Activated T-cell treated with anti-CD3 and anti-CD28 coated beads, Interleukin-2, amount 50 U/mL, for 4 hours (primary cell): ENCODE measurements at regions not wholly inside any gene's neighbourhood (a gene's known extent, or its start where the extent isn't known, plus 50 kb on each side); places are given as distances from the start of the nearest gene placed in this dataset.
"Not testable (repeated sequence)": the region's sequence is repeated elsewhere in the genome, so short reads cannot be mapped to it uniquely, and the experiment has no call there.

ENCODE experiments used
- ATAC-seq, 2 donors: fragments of 200-7000 bp; cut with Tn5 transposase; one replicate each; pipeline ENCODE4 v1.10.0; 2021
- DNase-seq: peaks from one replicate; pipeline ENCODE4 v3.0.0-alpha.2; 2020
- H3K27me3 Mint-ChIP-seq: one replicate; pipeline ENCODE4 v1.8.0; 2021; ENCODE audit warnings: low read depth, mixed read lengths
- H3K36me3 Mint-ChIP-seq: one replicate; pipeline ENCODE4 v1.8.0; 2022; ENCODE audit warnings: mixed read lengths; ENCODE audit not compliant: insufficient read depth
- H3K4me1 Mint-ChIP-seq: one replicate; pipeline ENCODE4 v1.8.0; 2021; ENCODE audit warnings: low read depth, mixed read lengths
- H3K4me3 Mint-ChIP-seq: one replicate; pipeline ENCODE4 v1.8.0; 2021; ENCODE audit warnings: mild to moderate bottlenecking, moderate library complexity, mixed read lengths
- H3K9me3 Mint-ChIP-seq: one replicate; pipeline ENCODE4 v1.8.0; 2021; ENCODE audit warnings: mixed read lengths

DNA sequence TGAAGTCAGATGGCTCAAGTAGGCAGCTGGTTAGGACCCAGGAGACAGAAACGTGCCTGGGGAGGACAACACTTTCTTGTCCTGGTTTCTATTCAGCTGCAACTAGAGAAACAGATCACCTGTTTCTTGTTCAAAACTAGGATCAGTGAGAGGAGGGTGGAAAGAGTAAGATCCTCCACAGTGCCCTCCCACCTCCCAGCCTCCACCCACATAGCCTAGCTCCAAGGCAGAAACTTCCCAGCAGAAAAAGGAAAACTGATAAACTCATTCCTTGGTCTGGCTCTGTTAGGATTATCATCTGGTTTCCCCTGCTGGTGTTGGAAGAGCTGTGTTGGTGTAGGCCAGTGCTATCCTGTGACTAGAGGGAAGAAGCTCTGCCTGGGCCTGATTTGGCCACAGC is 943.8 kb upstream of the DEFB115 start:
- not testable (repeated sequence) for H3K4me1 Mint-ChIP-seq, ATAC-seq, H3K9me3 Mint-ChIP-seq, H3K36me3 Mint-ChIP-seq, DNase-seq, H3K4me3 Mint-ChIP-seq
- peaks cover 20% of the 10 kb centered on the region for H3K27me3 Mint-ChIP-seq

DNA sequence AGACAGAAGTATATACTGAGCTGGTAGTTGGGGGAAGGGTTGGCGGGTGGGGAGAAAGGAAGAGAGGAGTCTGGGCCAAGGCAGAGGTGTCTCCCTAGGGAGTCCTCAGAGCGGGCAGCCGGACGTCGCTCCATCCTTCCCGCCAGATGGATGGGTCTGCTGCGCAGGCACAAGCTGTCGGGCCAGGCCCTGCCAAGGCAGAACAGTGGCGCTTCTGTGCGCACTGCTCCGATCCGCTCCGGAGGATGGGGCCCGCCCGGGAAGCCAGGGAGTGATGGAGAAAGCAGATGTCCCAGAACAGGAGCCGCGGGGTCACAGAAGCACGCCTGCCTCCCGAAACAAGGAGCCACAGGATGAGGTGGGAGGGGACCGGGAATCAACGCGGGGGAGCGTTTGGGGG is 941.4 kb upstream of the DEFB115 start:
- H3K4me3 Mint-ChIP-seq = not testable (repeated sequence)

DNA sequence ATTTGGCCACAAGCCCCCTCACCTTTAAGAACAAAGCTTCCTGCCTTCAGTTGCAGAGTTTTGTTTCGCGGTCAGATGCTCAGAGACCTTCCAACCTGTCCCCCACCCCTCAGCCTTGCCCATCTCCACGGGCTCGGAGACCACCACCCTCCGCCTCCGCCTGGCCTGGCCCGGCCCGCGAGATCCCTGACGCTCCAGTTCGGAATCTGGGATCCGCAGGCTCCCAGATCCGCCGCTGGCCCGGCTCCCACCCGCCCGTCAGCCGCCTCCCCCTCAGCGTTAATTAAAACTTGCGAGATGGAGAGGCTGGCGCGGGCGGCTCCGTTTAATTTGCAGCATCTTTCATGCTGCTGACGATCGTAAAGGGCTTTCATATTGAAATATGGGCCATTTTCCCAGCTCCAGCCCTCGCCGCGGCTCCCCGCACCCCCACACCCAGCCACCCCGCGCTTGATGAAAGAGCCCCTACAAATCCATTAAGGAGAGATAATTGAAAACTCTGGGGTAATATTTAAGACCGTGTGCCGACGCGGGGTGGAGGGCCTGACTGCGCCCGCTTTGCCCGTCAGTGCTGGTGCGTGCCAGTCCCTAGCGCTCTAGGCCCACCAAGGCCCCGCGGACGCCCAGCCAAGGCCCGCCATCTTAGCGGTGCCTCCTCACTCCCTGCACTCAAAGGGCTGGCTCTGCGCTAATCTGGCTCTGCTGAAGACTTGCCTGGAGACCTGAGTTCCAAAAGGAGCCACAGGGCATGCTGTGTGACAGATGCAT is 940.7 kb upstream of the DEFB115 start:
- peaks cover 24% of the 10 kb centered on the region for H3K27me3 Mint-ChIP-seq
- not testable (repeated sequence) for H3K4me1 Mint-ChIP-seq, H3K9me3 Mint-ChIP-seq, H3K4me3 Mint-ChIP-seq, DNase-seq, H3K36me3 Mint-ChIP-seq, ATAC-seq

More for the DNA sequence above, 941.4 kb upstream of the DEFB115 start:
- not testable (repeated sequence) for H3K9me3 Mint-ChIP-seq, H3K4me1 Mint-ChIP-seq, ATAC-seq, H3K36me3 Mint-ChIP-seq, DNase-seq
- H3K27me3 Mint-ChIP-seq = peaks cover 24% of the 10 kb centered on the region

DNA sequence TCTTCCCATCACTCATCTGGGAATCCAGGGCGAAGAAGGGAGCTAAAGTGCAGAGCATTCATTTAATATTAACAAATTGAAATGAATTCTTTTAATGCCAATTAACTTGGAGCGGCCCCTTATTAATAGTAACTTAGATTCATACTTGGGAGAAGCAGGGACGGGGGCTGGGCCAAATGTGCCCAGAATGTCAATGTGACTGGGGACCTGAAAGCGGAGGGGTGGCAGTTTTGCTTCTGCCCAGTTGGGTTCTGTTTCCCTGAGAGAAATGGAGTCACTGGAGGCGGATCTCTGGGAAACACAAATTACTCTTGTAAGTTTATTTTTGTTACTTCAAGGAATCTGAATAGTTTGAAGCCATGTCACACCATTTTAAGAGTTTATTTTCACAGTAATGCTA is 923.7 kb upstream of the DEFB115 start:
- H3K9me3 Mint-ChIP-seq, DNase-seq, H3K27me3 Mint-ChIP-seq, H3K4me3 Mint-ChIP-seq, ATAC-seq, H3K36me3 Mint-ChIP-seq, H3K4me1 Mint-ChIP-seq: not testable (repeated sequence)

DNA sequence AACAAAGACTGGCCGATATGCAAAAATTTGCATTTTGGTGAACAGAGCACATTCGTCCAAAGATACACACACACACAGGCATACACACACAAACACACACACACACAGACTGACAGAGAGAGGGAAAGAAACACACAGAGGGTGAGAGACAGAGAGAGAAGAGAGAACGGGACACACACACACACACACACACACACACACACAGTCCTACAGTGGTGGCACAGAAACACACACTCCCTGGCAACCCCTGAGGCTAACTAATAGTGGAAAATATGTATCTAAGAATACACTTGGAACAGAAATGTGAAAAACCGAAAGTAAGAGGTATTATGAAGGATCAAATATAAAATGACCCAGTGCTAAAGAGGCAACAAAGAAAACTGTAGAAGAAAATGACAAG is 919.9 kb upstream of the DEFB115 start:
- not testable (repeated sequence) for H3K4me1 Mint-ChIP-seq, H3K9me3 Mint-ChIP-seq, H3K4me3 Mint-ChIP-seq, DNase-seq, H3K27me3 Mint-ChIP-seq, ATAC-seq, H3K36me3 Mint-ChIP-seq

DNA sequence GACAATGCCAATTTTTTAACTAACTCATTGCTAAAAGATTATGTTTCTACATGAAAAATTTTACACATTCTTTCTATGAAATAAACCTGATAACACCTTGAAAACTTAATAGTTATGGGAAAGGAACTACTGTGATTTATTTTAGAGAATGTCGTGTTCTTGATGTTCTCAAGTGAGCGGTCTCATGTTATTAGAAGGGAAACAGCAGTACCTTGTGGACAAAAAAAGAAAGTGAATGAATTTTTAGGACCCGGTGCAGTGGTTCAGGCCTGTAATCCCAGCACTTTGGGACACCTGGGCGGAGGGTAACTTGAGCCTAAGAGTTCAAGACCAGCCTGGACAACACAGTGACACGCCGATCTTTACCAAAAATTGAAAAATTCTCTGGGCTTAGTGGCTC is 908.5 kb upstream of the DEFB115 start:
- H3K4me3 Mint-ChIP-seq, H3K27me3 Mint-ChIP-seq, ATAC-seq, H3K36me3 Mint-ChIP-seq, H3K4me1 Mint-ChIP-seq, H3K9me3 Mint-ChIP-seq, DNase-seq: not testable (repeated sequence)

DNA sequence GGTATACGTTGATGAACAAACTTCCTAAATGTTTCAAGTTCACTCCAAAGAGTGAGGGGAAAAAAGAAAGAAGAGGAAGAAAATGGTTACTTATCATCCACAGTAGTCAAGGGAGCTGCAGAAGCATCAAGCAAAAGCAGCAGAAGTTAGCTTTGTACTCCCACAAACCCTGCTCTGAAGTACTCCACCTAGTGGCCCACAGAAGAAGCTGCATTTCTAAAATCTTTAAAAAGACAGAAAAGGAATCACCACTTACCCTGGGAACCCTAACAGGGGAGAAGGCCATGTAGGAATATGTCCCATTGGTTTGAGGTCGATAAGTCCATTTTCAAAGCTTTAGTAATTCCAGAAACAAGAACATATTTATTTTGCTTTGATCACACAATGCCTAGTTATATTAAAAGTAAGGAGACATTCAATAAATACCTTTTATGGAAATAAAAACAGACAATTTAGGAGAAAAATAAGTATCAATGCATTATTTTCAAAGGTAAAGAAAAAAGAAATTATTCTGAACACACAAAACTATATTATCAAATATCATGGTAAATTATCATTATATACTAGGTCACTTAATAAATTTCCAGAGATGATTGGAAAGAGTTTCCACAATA is 900.5 kb upstream of the DEFB115 start:
- not testable (repeated sequence) for H3K4me1 Mint-ChIP-seq, H3K36me3 Mint-ChIP-seq, H3K27me3 Mint-ChIP-seq, H3K9me3 Mint-ChIP-seq, ATAC-seq, H3K4me3 Mint-ChIP-seq, DNase-seq

DNA sequence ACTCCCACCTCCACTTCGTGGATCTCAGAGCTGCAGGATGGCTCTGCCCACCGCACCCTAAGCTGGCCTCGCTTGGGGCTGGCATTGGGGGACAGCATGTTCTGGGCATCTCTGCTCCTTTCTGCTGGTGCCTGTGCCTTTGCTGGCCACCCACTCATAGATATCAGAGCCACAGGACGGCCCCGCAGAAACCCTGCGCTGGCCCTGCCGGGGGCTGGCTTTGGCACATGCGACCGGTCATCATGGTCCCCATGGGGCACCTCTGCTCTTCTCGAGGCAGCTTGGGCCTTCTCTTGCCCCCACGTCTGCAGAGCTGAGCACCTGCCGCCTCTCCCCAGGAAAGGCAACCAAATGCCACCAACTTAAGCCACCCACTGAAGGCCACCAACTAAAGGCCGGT is 895.7 kb upstream of the DEFB115 start:
- H3K4me1 Mint-ChIP-seq, ATAC-seq: not testable (repeated sequence)

DNA sequence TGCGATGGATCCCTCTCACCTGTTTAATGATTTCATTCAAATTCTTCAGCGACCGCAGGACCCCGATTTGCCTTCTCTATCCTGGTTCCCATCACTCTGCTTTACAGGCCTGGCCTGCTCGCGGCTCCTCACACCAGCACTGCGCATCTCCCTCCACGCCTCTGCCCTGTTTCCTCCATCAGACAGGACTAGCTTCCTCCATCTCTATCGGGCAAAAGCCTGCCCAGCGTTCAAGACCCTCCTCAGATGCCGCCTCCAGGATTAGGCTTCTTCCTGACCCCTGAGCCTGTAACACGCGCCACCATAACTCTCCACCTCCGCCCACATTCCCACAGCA is 881.1 kb upstream of the DEFB115 start:
- not testable (repeated sequence) for ATAC-seq, DNase-seq, H3K27me3 Mint-ChIP-seq, H3K36me3 Mint-ChIP-seq, H3K9me3 Mint-ChIP-seq
- Mint-ChIP-seq H3K4me1 (peaks cover 35% of the 10 kb centered on the region), H3K4me3 (peak overlapping the region; percentile 88)

More for the DNA sequence above, 895.7 kb upstream of the DEFB115 start:
- H3K4me3 Mint-ChIP-seq, H3K9me3 Mint-ChIP-seq, H3K36me3 Mint-ChIP-seq, H3K27me3 Mint-ChIP-seq, DNase-seq: not testable (repeated sequence)

DNA sequence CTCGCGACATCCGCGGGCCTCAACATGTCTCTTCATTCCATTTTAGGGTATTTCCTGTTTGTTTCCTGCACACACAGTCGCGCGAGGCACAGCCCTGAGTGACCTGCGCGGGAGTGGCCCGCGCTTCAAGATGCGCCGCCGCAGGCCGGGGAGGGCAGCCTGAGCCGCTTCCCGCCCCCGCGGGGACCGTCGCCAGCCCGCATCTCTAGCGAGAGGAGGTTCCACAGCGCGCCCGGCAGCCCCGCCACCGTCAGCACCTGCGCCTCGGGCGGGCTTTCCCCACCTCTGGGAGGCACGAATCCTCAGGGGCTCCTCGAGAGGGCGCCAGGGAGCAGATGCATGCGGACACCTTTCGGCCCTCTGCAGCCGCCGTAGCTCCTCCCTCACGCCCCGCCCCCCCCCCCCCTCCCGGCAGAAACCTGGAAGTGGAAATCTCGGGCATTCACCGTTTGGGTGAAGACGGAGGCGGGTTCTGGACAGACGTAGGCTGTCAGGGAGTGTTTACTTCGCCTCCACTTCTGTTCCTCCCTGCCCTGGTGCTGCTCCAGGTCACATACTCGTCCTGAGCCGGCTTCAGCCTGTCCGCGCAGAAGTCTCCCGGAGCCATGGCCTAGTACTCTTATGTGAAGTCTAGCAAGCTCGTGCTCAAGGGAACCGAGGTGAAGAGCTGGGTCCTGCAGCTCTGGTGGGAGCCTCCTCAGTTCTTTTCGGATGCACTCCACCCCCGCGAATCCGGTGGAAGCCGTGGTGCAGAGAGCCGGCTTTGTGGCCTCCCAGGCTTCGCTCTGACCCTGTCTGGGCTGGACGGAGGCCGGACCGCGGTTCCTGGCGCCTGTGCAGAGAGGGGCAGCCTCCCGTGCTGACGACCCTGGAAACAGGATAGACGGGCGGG is 880.5 kb upstream of the DEFB115 start:
- ATAC-seq = peak; percentile 95 to 97
- H3K9me3 Mint-ChIP-seq = peaks cover 7% of the 10 kb centered on the region
- no peaks in the 10 kb centered on the region for H3K27me3 Mint-ChIP-seq
- peaks cover 41% of the 10 kb centered on the region for H3K4me1 Mint-ChIP-seq
- DNase-seq = peak; percentile 83
- peak overlapping the region; percentile 88 for H3K4me3 Mint-ChIP-seq
- peaks cover 3% of the 10 kb centered on the region for H3K36me3 Mint-ChIP-seq

DNA sequence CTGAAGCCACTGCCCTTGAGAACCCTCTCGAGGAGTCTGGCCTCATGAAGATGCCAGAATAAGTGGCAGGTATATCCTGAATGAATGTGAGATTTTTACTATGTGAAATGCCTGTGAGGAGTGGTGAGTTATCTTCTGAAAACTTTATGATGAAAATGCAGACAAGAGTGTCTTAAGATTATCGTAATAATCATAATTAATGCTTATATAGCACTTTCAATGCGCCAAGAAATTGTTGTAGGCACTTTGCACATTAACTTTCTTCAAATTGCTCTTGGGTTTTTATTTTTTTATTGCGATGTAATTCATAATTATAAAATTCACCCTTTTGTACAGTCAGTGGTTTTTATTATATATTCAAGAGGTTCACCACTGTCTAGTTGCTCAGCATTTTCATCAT is 879.1 kb upstream of the DEFB115 start:
- H3K36me3 Mint-ChIP-seq, ATAC-seq, DNase-seq, H3K9me3 Mint-ChIP-seq, H3K27me3 Mint-ChIP-seq: not testable (repeated sequence)
- Mint-ChIP-seq H3K4me1 (peaks cover 47% of the 10 kb centered on the region), H3K4me3 (peak overlapping the region; percentile 88)

DNA sequence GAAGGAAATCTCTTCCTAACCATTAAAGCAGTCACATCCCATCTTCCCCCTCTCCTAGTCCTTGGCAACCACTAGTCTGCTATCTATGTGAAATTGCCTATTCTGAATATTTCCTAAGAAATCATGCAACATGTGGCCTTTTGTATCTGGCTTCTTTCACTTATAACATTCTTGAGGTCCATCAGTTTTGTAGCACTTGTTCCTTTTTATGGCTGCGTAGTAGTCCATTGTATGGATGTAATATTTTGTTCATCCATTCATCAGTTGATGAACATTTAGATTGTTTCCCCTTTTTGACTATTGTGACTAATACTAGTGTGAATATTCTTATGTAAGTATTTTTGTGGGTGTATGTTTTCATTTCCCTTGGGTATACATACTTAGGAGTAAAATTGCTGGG is 878.7 kb upstream of the DEFB115 start:
- not testable (repeated sequence) for DNase-seq, H3K27me3 Mint-ChIP-seq, ATAC-seq, H3K36me3 Mint-ChIP-seq, H3K9me3 Mint-ChIP-seq
- Mint-ChIP-seq H3K4me3 (peak overlapping the region; percentile 88), H3K4me1 (peaks cover 49% of the 10 kb centered on the region)

DNA sequence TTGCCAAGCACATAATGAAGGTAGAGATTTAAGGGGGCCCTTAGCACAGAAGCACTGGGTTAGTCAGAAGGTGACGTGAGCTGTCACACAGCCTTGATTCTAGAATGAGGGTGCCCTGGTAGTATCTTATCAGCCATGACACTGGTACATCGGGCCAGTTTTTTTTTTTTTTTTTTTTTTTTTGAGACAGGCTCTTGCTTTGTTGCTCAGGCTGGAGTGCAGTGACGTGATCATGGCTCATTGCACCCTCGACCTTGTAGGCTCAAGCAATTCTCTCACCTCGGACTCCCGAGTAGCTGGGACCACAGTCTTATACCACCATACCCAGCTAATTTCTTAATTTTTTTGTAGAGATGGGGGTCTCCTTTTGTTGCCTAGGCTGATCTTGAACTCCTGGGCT is 872.6 kb upstream of the DEFB115 start:
- peaks cover 43% of the 10 kb centered on the region for H3K4me1 Mint-ChIP-seq
- H3K27me3 Mint-ChIP-seq, H3K9me3 Mint-ChIP-seq, DNase-seq, ATAC-seq, H3K4me3 Mint-ChIP-seq: not testable (repeated sequence)
- peaks cover 29% of the 10 kb centered on the region for H3K36me3 Mint-ChIP-seq

DNA sequence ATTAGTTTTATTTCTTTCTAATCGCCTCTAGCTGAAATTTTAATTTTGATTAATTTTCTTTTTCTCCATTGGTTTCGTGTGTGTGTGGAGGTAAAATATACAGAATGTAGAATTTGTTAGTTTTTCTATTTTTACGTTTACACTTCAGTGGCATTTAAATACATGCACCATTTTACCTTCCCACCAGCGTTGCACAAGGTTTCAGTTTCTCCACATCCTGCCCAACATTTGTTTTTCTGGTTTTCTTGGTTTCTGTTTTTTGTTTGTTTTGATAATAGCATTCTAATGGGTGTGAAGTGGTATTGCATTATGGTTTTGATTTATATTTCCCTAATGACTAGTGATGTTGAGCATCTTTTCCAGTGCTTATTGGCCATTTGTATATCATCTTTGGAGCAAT is 871.4 kb upstream of the DEFB115 start:
- not testable (repeated sequence) for DNase-seq, H3K9me3 Mint-ChIP-seq, ATAC-seq, H3K27me3 Mint-ChIP-seq
- peaks cover 35% of the 10 kb centered on the region for H3K4me1 Mint-ChIP-seq
- peak overlapping the region; percentile 29 for H3K4me3 Mint-ChIP-seq
- H3K36me3 Mint-ChIP-seq = peaks cover 30% of the 10 kb centered on the region
